Lower leg skin (tissue), 3 donors: ENCODE measurements at regions not wholly inside any gene's neighbourhood (a gene's known extent, or its start where the extent isn't known, plus 50 kb on each side); places are given as distances from the start of the nearest gene placed in this dataset.

Source experiments
- CTCF ChIP-seq, 3 donors: fragments of 450-650 bp; IDR thresholded peaks; one replicate each; pipeline ENCODE4 v1.5.1; 2016; ENCODE audit warnings: antibody characterized with exemption in 3 of 3, mild to moderate bottlenecking in 3 of 3, moderate library complexity in 2 of 3
- POLR2A ChIP-seq, 2 donors: fragments of 450-650 bp; IDR thresholded peaks; one replicate each; pipeline ENCODE4 v1.6.1; 2016 to 2017; ENCODE audit warnings: antibody characterized with exemption in 2 of 2, mild to moderate bottlenecking in 1 of 2, moderate library complexity in 1 of 2

GRCh38 chr5:110900829-110901228 lies 162.0 kb downstream of the SLC25A46 start:
- TF ChIP-seq CTCF (IDR thresholded peaks at IDR 0.05) (no peak), POLR2A (IDR thresholded peaks at IDR 0.05) (no peak)
